GM10266 (cell line): ENCODE measurements at regions not wholly inside any gene's neighbourhood (a gene's known extent, or its start where the extent isn't known, plus 50 kb on each side); places are given as distances from the start of the nearest gene placed in this dataset.

Experiments used
- DNase-seq: peaks from one replicate; pipeline ENCODE4 v3.0.0; 2012; ENCODE audit errors: extremely low spot score
- CTCF ChIP-seq: IDR thresholded peaks from 2 replicates; pipeline ENCODE4 v1.5.1; 2012; ENCODE audit warnings: mild to moderate bottlenecking, low read depth; ENCODE audit not compliant: control insufficient read depth, insufficient read depth; ENCODE audit errors: missing control alignments

- DNase-seq = no peak
- no peak for TF ChIP-seq CTCF
Measured at GRCh38 chr11:116665523-116665922, 107.3 kb downstream of the BUD13 start.

GRCh38 chr11:116661056-116661455 lies 111.7 kb downstream of the BUD13 start:
- DNase-seq = no peak
- TF ChIP-seq CTCF = no peak

GRCh38 chr11:116660011-116660410 lies 112.8 kb downstream of the BUD13 start:
- no peak for TF ChIP-seq CTCF
- DNase-seq = no peak

- TF ChIP-seq CTCF = no peak
- no peak for DNase-seq
Measured at GRCh38 chr11:116658876-116659535, 113.8 kb downstream of the BUD13 start.

GRCh38 chr11:116657842-116658825 lies 114.7 kb downstream of the BUD13 start:
- DNase-seq = no peak
- no peak for TF ChIP-seq CTCF

- DNase-seq = no peak
- no peak for TF ChIP-seq CTCF
Measured at GRCh38 chr11:116656011-116656410, 116.8 kb downstream of the BUD13 start.

GRCh38 chr11:116654526-116654925 lies 118.3 kb downstream of the BUD13 start:
- DNase-seq = no peak
- no peak for TF ChIP-seq CTCF
